Naive thymus-derived CD8-positive, alpha-beta T cell (primary cell): ENCODE measurements at regions not wholly inside any gene's neighbourhood (a gene's known extent, or its start where the extent isn't known, plus 50 kb on each side); places are given as distances from the start of the nearest gene placed in this dataset.
"Not testable (repeated sequence)": the region's sequence is repeated elsewhere in the genome, so short reads cannot be mapped to it uniquely, and the experiment has no call there.

ENCODE experiments used
- ATAC-seq, 2 donors: fragments of 150-1000 bp; cut with Tn5 transposase in 1 of 2; sonication (Bioruptor Pico), chemical (Tn5 transposase) in 1 of 2; 1 replicate in 1 of 2; 2 replicates in 1 of 2; pipeline ENCODE4 v1.10.0; 2021; ENCODE audit warnings: mild to moderate bottlenecking in 2 of 2, moderate library complexity in 2 of 2
- POLR2A ChIA-PET: fragments of 350-600 bp; sonication (Branson Sonifier 250); formaldehyde crosslinking; loops from one replicate; lab custom pipeline; 2021; ENCODE audit warnings: antibody characterized with exemption; lab: Charles Lee
- DNase-seq, 10 donors: peaks; one replicate each; pipeline versions ENCODE4 v3.0.0 to v3.0.0-alpha.2; 2020 to 2022
- H3K27ac Mint-ChIP-seq, 10 donors: one replicate each; pipeline ENCODE4 v1.8.0; 2020 to 2022; ENCODE audit warnings: mild to moderate bottlenecking in 10 of 10, mixed read lengths in 10 of 10, moderate library complexity in 4 of 10, inconsistent platforms in 1 of 10
- H3K27me3 Mint-ChIP-seq, 5 donors: one replicate each; pipeline ENCODE4 v1.8.0; 2021 to 2022; ENCODE audit warnings: mixed read lengths in 5 of 5
- H3K36me3 Mint-ChIP-seq, 3 donors: one replicate each; pipeline ENCODE4 v1.8.0; 2020 to 2022; ENCODE audit warnings: mixed read lengths in 3 of 3, mild to moderate bottlenecking in 2 of 3, inconsistent platforms in 1 of 3
- H3K4me1 Mint-ChIP-seq, 4 donors: one replicate each; pipeline ENCODE4 v1.8.0; 2021 to 2022; ENCODE audit warnings: mixed read lengths in 4 of 4
- H3K4me3 Mint-ChIP-seq, 10 donors: one replicate each; pipeline ENCODE4 v1.8.0; 2020 to 2022; ENCODE audit warnings: mild to moderate bottlenecking in 10 of 10, mixed read lengths in 10 of 10, moderate library complexity in 6 of 10, inconsistent platforms in 1 of 10
- H3K9me3 Mint-ChIP-seq, 9 donors: one replicate each; pipeline ENCODE4 v1.8.0; 2020 to 2022; ENCODE audit warnings: mixed read lengths in 9 of 9, mild to moderate bottlenecking in 3 of 9, inconsistent platforms in 1 of 9, moderate library complexity in 1 of 9

DNA sequence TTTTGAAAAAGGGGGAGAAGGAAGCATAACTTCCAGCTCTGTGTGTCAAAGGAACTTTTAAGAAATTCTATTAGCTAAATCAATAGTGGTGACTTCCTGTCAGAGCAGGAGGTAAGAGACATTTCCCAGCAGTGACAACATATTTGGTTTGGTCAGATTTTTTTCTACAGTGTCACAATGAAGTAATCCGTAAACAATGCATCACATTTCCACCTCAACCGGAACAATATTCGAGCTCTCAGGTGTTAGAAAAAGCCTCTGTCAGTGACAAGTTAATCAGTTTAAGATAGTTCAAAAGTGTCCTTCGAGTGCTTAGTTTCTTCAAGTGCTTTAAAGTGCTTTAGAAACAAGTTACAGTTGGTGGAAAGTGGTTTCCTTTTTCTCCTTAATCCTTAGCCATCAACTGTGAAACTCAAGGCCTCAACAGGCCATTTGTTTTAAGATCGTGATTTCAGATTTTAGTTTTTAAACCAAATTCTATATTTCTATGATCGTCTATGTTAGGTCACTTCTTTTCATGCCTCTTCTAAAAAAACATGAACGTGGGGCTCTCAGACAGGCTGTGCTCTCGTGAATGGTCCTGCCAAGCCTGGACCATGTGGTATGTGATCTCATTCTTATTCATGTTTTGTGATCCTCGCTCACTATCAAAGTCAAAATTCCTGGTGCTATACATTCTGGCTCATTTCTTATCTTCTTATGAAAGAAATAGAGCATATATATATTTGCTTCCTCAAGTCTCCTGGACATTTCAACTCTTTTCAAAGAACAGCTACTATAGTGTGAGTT is 181.9 kb upstream of the HMHB1 start:
- H3K27ac Mint-ChIP-seq = no peak overlapping the region
- H3K27me3 Mint-ChIP-seq = peaks cover 0 to 5% (median 0%) of the 10 kb centered on the region in 5 donors
- ATAC-seq (no peak), DNase-seq (no peak)
- POLR2A ChIA-PET = interaction anchor here (0.5 kb wide), 1 partner anchor 48 kb away, joined by 4 read pairs; no protein-coding TSS in a partner anchor
- no peaks in the 10 kb centered on the region for H3K4me1 Mint-ChIP-seq
- H3K36me3 Mint-ChIP-seq = peaks cover 0 to 5% (median 0%) of the 10 kb centered on the region in 3 donors
- H3K9me3 Mint-ChIP-seq = peaks cover 0 to 9% (median 2%) of the 10 kb centered on the region in 9 donors
- H3K4me3 Mint-ChIP-seq = no peak overlapping the region

DNA sequence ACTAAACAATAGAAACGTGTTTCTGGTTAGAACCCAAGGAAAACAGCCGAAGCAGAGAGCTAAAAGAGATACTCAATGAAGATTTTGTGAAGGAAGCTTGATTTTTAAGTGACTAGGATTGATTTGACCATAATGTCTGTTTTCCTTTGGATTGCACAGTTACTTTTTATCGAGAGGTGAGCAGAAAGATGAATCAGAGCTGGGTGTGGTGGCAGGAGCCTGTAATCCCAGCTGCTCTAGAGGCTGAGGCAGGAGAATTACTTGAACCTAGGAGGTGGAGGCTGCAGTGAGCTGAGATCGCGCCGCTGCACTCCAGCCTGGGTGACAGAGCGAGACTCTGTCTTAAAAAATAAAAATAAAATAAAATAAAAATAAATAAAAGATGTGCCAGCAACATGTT is 186.9 kb upstream of the HMHB1 start:
- DNase-seq, H3K9me3 Mint-ChIP-seq, H3K4me3 Mint-ChIP-seq, H3K36me3 Mint-ChIP-seq, ATAC-seq, POLR2A ChIA-PET, H3K27ac Mint-ChIP-seq, H3K4me1 Mint-ChIP-seq: not testable (repeated sequence)
- peaks cover 0 to 10% (median 4%) of the 10 kb centered on the region in 5 donors for H3K27me3 Mint-ChIP-seq

DNA sequence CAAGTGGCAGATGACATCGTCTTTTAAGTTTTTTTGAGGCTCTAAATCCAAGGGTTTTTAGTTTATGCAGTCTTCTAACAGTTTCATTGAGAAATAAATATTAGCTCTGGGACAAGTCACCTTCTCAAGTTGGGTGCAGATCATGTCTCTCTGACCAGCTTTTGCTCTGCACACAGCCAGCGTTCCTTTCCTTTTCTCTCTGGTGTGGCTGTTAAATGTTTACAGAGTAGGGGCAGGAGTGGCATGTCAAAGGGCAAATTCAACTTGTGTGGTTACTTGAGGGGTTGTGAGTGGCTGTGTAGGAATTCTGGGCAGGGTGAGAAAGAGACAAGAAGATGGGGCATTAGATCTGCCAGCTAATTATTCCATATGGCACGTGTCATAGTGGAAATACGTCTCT is 187.5 kb upstream of the HMHB1 start:
- H3K4me3 Mint-ChIP-seq = no peak overlapping the region
- POLR2A ChIA-PET = no interaction called here
- DNase-seq (no peak), ATAC-seq (no peak)
- no peak overlapping the region for H3K27ac Mint-ChIP-seq
- no peaks in the 10 kb centered on the region for H3K4me1 Mint-ChIP-seq
- H3K27me3 Mint-ChIP-seq = peaks cover 0 to 10% (median 5%) of the 10 kb centered on the region in 5 donors
- H3K9me3 Mint-ChIP-seq = peaks cover 0 to 9% (median 2%) of the 10 kb centered on the region in 9 donors
- peaks cover 0 to 5% (median 0%) of the 10 kb centered on the region in 3 donors for H3K36me3 Mint-ChIP-seq

DNA sequence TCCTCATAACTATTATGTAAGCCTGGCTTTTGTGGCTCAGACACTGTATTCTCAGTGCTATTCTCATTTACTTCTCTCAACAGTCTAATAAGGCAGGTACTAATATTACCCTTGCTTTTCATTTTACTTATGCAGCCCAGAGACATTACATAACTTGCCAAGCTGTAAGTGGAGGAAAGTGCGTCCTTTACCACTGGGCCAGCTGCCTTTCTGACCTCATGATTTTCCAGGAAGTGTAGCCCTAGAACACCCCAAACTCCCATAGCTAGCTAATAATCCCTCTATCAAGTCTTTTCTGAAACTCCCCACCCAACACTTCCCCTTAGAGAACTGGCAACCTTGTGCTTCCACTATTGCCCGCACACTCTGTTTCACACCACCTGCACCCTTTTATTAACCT is 192.9 kb upstream of the HMHB1 start:
- no peak for DNase-seq
- H3K27me3 Mint-ChIP-seq = peaks cover 1 to 10% (median 7%) of the 10 kb centered on the region in 5 donors
- no peak overlapping the region for H3K27ac Mint-ChIP-seq
- no peaks in the 10 kb centered on the region for H3K36me3 Mint-ChIP-seq
- no peak overlapping the region for H3K4me3 Mint-ChIP-seq
- no peaks in the 10 kb centered on the region for H3K4me1 Mint-ChIP-seq
- POLR2A ChIA-PET = interaction anchor here (0.7 kb wide), 1 partner anchor 14 kb away, joined by 3 read pairs; no protein-coding TSS in a partner anchor
- no peak for ATAC-seq
- H3K9me3 Mint-ChIP-seq = no peaks in the 10 kb centered on the region

DNA sequence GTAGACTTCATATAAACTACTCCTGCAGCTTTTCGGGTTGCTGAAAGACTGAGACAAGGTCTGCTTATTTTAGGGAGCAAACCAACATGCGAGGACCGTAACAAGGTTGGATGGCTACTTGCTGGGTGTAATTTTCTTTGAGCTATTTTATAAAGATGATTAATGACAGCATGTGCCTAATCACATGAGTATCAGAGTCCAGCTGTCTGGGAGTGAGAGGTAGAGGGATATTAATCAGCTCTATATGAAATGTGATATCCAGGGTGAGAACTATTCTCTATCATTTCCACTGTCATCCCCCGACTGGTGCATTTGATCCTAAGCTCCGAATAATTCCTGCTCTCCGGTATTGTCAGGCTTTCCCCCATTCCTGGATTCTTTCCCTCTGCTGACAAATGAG is 193.8 kb upstream of the HMHB1 start:
- POLR2A ChIA-PET = no interaction called here
- Mint-ChIP-seq H3K4me1 (no peaks in the 10 kb centered on the region), H3K9me3 (no peaks in the 10 kb centered on the region), H3K27ac (no peak overlapping the region), H3K36me3 (no peaks in the 10 kb centered on the region), H3K27me3 (peaks cover 0 to 10% (median 7%) of the 10 kb centered on the region in 5 donors), H3K4me3 (no peak overlapping the region)
- ATAC-seq (no peak), DNase-seq (no peak)

DNA sequence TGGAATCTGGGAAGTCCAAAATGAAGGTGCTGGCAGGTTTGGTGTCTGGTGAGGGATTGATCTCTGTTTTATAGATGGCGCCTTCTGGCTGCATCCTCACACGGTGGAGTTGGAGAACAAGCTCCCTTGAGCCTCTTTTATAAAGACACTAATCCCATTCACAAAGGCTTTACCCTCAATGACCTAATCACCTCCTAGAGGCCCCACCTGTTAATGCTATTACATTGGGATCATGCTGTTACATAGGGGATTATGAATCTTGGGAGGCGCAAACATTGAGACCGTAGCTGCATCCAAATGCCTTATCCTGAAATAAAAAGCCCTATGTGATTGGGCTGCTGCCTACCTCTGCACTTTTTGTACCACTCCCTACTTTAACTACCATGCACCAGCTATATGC is 197.1 kb upstream of the HMHB1 start:
- H3K4me3 Mint-ChIP-seq = no peak overlapping the region
- H3K27ac Mint-ChIP-seq = no peak overlapping the region
- DNase-seq = no peak
- H3K9me3 Mint-ChIP-seq = peaks cover 0 to under 1% (median 0%) of the 10 kb centered on the region in 9 donors
- H3K4me1 Mint-ChIP-seq = no peaks in the 10 kb centered on the region
- no peak for ATAC-seq
- peaks cover 0 to 10% (median 2%) of the 10 kb centered on the region in 5 donors for H3K27me3 Mint-ChIP-seq
- POLR2A ChIA-PET = no interaction called here
- H3K36me3 Mint-ChIP-seq = no peaks in the 10 kb centered on the region

DNA sequence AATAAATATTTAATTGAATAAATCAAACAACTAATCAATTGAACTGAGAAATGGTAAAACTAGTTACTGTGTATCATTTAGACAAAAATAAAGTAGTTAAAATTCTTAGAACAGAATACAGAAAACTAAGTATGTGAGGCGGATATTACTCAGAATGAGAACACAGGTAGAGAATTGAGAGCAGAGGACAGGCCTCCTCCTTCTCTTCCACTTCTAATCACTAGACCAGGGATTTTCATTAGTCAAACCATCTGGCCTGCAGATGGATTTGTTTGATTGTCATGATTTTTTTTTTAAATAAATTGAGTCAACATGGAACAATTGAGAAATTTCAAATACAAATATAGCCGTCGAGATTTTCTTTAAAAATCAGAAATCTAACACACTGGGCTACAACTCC is 198.6 kb upstream of the HMHB1 start:
- Mint-ChIP-seq H3K9me3 (peaks cover 0 to 12% (median 3%) of the 10 kb centered on the region in 9 donors), H3K27me3 (peaks cover 0 to 2% (median 0%) of the 10 kb centered on the region in 5 donors), H3K4me3 (no peak overlapping the region), H3K36me3 (peaks cover 0 to 14% (median 6%) of the 10 kb centered on the region in 3 donors), H3K4me1 (no peaks in the 10 kb centered on the region), H3K27ac (no peak overlapping the region)
- DNase-seq (no peak), ATAC-seq (no peak)
- POLR2A ChIA-PET = no interaction called here

DNA sequence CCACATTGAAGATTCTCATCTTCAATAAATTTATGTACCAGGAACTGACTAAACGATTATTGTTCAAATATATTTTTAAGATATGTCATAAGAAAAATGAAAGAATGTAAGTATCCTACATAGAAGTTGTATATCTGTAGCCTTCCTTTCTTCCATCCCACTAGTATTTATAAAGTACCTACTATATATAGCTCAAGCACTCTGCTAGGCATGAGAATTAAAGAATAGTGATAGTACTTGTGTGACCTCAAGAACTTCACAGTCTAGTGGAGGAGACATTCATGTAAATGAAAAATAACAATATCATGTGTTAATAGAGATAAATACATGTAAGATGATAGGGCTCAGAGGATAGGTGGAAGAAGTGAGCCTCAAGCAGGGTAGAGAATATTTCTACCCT is 201.0 kb upstream of the HMHB1 start:
- H3K27ac Mint-ChIP-seq = no peak overlapping the region
- POLR2A ChIA-PET = no interaction called here
- DNase-seq (no peak), ATAC-seq (no peak)
- H3K4me3 Mint-ChIP-seq = no peak overlapping the region
- H3K27me3 Mint-ChIP-seq = peaks cover 0 to 4% (median 0%) of the 10 kb centered on the region in 5 donors
- peaks cover 0 to 15% (median 6%) of the 10 kb centered on the region in 3 donors for H3K36me3 Mint-ChIP-seq
- H3K4me1 Mint-ChIP-seq = peaks cover 0 to 7% (median under 1%) of the 10 kb centered on the region in 4 donors
- peaks cover 0 to 13% (median 4%) of the 10 kb centered on the region in 9 donors for H3K9me3 Mint-ChIP-seq

DNA sequence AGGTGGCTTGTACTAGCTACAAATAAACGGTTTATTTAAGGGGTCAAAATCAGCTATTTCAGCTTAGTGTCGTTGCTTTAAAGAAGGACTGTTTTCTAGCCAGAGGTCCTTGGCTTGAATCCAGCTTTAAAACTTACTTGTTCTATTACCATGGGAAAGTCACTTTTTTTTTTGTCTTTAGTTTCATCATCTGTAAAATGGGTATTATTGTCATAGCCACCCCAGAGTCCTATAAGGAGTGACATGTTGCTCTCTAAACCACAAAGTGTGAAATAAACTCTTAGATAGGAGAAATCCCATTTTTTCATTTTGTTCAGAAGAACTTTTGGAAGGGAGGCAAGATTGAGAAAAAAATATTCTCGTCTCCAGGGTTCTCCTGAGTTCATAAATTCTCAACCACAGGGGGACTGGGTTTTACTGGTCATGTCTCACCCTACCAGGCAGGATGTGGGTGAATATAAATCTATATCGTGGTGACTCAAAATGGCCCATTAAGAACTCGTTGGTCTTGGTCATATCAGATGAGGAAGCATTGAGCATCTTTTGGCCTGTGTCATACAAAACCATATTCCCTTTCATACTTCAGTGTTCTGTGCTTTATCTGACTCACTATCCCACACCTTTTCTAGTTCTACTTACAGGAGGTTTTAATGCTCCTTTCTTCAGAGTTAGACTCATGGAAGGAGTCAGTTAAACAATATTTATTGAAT is 202.7 kb upstream of the NR3C1 start:
- Mint-ChIP-seq H3K27ac (no peak overlapping the region), H3K9me3 (peaks cover 0 to 21% (median 5%) of the 10 kb centered on the region in 9 donors), H3K4me1 (peaks cover 8 to 44% (median 28%) of the 10 kb centered on the region in 4 donors), H3K36me3 (peaks cover 0 to 17% (median 6%) of the 10 kb centered on the region in 3 donors), H3K4me3 (no peak overlapping the region), H3K27me3 (peaks cover 0 to 6% (median 0%) of the 10 kb centered on the region in 5 donors)
- ATAC-seq = no peak
- DNase-seq = no peak
- POLR2A ChIA-PET = no interaction called here

DNA sequence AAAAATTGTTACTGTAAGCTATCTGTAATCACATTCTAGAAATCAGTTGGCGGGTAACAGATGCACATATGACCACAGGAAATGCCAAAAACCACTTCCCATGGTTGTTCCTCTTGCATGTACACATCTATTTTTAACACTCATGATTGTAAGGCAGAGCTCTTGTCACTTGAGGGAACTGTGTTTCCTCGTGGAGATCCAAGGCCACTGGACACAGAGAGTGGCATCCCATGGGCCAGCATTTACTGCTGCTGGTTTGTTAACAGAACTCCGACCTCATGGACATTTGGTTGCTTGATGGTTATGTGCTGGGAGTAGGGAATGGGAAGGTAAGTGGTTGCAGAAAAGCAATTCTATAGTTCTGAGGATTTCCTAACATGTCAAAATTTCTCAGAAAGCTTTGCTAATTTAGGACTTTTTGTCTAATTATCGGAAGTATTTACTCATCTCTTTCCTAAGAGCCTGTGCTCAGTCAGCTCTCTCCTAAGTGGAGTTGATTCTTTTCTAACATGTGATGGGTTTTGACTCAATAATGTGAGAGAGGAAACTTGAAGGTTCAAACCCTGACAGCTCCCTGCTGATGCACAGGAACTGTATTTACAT is 202.0 kb upstream of the NR3C1 start:
- POLR2A ChIA-PET = interaction anchor here (1.2 kb wide), 1 partner anchor 202 kb away, joined by 5 read pairs; the partner anchor contains the start of gene NR3C1
- Mint-ChIP-seq H3K27me3 (peaks cover 0 to 6% (median 0%) of the 10 kb centered on the region in 5 donors), H3K9me3 (peaks cover 0 to 21% (median 5%) of the 10 kb centered on the region in 9 donors), H3K4me3 (peak overlapping the region in 3 of 10 donors; percentile 27 to 47 (median 40)), H3K4me1 (peaks cover 8 to 44% (median 28%) of the 10 kb centered on the region in 4 donors), H3K36me3 (peaks cover 0 to 17% (median 6%) of the 10 kb centered on the region in 3 donors), H3K27ac (peak overlapping the region in 1 of 10 donors; percentile 10)
- DNase-seq (peak in 3 of 10 donors; percentile 10 to 15 (median 11)), ATAC-seq (peak in 1 of 2 donors; percentile 39)

DNA sequence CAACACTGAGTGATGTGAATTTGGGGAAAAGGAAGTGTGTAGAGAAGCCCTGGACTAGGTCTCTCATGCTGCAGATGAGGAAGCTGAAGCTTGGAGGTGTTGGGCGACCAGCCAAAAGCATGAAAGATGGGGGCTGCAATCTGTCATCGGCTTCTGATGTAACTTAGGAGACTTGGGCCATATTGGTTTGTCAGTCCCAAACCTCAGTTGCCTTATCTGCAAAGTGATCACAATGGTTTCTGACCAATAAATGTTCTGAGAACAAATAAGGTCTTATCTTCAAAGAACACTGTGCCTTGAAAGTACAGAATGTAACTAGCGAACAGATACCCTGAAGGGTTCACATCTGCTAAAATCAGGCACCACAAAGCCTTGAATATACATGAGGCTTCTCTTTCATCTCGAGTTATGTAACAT is 198.4 kb upstream of the NR3C1 start:
- Mint-ChIP-seq H3K27ac (peak overlapping the region in 1 of 10 donors; percentile 21), H3K27me3 (peaks cover 0 to 3% (median 0%) of the 10 kb centered on the region in 5 donors), H3K4me3 (no peak overlapping the region), H3K4me1 (peaks cover 8 to 44% (median 28%) of the 10 kb centered on the region in 4 donors), H3K9me3 (peaks cover 0 to 11% (median 2%) of the 10 kb centered on the region in 9 donors), H3K36me3 (peaks cover 0 to 2% (median 0%) of the 10 kb centered on the region in 3 donors)
- peak in 1 of 2 donors; percentile 51 for ATAC-seq
- POLR2A ChIA-PET = no interaction called here
- peak in 2 of 10 donors; percentile 1 to 10 for DNase-seq

DNA sequence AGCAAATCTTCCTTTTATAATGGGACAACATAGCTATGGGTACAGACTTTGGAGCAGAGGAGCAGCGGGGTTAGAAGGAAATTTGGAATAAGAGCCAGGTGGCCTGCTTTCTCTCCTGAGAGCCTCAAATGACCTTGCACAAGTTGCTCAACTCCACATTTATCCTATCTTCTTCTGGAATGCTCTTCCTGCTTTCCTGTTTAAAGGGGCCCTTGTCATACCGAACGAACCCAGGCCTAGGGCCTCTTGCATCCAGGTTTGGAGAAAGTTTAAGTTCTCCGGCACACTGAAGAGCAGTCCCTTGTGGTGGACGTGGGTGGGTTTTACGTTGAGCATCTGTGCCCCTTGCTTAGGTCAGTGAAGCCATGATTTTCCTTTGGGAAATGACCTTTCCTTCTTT is 197.9 kb upstream of the NR3C1 start:
- ATAC-seq = no peak
- peaks cover 0 to 2% (median 0%) of the 10 kb centered on the region in 3 donors for H3K36me3 Mint-ChIP-seq
- POLR2A ChIA-PET = no interaction called here
- peaks cover 0 to 11% (median under 1%) of the 10 kb centered on the region in 9 donors for H3K9me3 Mint-ChIP-seq
- H3K27me3 Mint-ChIP-seq = peaks cover 0 to 3% (median 0%) of the 10 kb centered on the region in 5 donors
- peaks cover 8 to 41% (median 28%) of the 10 kb centered on the region in 4 donors for H3K4me1 Mint-ChIP-seq
- H3K27ac Mint-ChIP-seq = no peak overlapping the region
- no peak for DNase-seq
- H3K4me3 Mint-ChIP-seq = no peak overlapping the region
